Fibroblast of skin of right quadriceps (primary cell): ENCODE measurements at regions not wholly inside any gene's neighbourhood (a gene's known extent, or its start where the extent isn't known, plus 50 kb on each side); places are given as distances from the start of the nearest gene placed in this dataset.
"Not testable (repeated sequence)": the region's sequence is repeated elsewhere in the genome, so short reads cannot be mapped to it uniquely, and the experiment has no call there.

ENCODE experiments used
- DNase-seq: peaks from one replicate; pipeline ENCODE4 v3.0.0-alpha.2; 2013

- DNase-seq = no peak
Observed at GRCh38 chr10:38209332-38209731, 115.2 kb downstream of the ZNF37A start.

DNA sequence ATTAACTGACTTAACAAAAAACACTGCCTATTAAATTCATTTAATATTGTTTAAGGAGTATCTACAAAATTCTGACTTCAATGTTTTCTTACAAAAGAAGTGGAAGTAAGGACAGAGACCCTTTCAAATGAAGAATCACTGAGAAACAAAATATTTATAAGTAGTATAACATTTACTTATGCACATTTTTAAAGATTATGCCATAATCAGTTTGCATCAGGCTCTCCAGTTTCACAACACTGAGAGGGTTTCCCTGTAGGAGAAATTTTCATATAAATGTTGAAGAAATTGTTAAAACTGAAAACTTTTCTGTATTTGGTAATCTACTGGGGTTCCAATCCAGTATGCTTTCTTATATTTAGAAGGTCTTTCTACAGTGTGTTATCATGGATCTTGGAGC is 115.6 kb downstream of the ZNF37A start:
- DNase-seq = not testable (repeated sequence)

DNA sequence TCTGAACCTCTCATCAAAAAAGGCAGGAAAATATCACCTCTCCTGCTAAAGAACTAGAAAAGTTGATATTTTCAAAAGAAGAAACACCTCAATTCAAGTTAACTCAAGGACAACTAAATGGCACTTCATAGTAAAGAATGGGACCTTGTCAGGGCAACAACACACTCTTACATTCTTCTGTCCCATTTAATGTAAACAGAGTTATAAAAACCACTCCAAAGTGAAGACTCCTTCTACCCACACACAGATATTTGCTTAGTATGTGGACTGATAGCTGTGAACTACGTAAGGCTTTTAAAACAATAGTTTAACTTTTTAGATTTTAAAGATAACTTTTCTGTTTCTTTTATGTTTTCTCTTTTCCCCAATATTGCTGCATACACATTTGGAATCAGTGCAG is 118.3 kb downstream of the ZNF37A start:
- DNase-seq = no peak

DNA sequence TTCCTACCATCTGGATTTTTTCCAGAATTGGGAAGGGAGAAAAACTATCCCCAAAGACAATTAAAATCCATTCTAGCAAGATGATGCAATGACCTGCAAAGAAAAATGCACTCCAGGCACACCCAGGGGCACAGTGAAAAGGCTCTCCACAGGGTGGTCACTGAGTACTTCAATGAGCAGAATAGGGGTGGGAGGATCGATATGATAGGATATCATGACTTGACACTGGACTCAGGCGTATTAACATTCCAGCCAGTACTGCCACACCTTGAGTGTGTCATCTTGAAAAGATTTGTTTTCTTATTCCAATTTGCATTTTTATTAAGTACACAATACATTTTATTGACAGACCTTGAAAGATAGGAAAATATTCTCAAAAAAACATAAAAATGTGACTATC is 132.2 kb downstream of the ZNF37A start:
- no peak for DNase-seq

DNA sequence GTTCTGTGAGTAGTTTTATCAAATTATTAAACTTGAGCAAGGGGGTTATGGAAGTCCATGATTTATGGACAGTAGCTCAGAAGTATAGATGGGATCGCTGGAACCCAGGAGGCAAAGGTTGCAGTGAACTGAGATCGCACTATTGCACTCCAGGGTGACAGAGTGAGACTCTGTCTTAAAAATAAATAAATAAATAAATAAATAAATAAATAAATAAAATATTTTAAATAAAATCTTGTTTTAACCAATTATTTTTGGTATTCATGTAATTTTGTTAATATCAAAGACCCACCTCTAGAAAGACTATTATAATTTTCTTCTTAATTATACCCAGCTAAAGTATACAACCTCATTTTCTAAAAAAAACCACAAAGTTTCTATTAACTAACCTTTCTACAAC is 134.3 kb downstream of the ZNF37A start:
- DNase-seq = no peak

DNA sequence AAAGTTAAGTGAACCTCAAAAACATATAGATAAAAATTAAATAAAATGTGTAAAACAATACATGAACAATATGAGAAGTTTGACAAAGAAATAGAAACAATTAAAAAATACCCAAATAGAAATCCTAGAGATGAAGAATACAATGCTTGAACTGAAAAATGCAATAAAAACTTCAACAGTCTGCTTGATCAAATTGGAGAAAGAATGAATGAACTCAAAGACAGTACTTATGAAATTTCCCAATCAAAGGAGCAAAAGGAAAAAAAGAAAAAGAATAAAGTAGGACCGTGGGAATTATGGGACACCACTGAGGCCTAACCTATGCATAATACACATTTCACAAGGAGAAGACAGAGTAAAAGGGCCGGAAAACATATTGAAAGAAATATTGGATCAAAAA is 144.3 kb downstream of the ZNF37A start:
- not testable (repeated sequence) for DNase-seq

GRCh38 chr10:38242061-38242649 is 148.0 kb downstream of the ZNF37A start:
- DNase-seq = peak; percentile 0

DNA sequence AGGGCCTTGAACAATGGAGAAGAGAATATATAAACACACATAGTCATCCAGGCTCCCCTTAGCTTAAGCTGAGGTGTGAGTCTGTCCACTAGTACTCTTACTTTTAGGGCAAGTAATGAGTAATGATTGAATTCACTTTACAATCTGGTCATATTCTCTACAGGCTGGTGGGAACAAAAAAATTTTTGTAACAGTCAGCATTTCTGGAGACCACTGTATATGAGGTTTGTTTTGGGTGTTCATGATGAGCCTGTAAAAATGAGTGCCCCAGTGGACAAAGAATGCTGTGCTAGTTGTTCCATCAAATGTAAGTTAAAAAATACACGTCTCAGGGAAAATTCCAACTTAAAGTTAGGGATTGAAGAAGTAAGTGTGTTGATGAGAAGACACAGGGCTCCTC is 154.0 kb downstream of the ZNF37A start:
- DNase-seq = not testable (repeated sequence)

- DNase-seq = not testable (repeated sequence)
Observed at GRCh38 chr10:38252551-38252950, 158.4 kb downstream of the ZNF37A start.

DNA sequence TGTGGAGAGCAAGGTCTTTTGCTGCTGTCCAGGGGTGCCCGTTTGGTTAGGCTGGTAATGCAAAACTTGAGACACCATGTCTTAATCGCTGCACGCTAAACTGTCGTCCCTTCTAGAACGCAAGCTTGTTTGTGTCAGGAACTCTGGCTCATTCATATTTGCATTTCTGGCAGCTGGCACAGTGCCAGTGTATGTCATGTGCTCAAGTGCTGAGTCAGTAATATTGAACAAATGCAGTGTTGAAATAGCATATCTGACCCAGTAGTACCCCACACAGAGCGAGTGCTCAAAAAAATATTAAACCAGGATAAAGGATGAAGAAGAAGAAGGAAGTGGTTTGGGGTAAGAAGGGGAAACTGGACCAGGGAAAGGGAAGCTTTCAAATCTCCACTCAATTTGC is 173.4 kb downstream of the ZNF37A start:
- not testable (repeated sequence) for DNase-seq

DNA sequence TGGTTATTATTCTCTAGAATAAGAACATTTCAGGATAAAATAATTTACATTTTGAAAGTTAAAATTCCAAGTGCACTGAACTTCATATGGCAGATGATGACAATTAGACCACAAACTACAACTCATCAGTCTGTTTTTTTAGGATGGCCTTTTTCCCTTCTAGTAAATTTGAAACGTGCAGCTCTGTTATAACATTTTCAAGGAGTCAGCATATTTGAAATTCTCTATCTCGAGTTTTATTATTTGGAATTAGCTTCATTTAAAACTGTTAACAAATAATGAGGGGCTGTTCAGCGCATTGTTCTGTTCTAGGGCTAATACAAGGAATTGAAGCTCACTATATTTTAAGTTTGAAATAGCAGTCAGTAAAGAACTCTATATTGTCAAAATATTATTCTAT is 176.9 kb downstream of the ZNF37A start:
- not testable (repeated sequence) for DNase-seq

DNA sequence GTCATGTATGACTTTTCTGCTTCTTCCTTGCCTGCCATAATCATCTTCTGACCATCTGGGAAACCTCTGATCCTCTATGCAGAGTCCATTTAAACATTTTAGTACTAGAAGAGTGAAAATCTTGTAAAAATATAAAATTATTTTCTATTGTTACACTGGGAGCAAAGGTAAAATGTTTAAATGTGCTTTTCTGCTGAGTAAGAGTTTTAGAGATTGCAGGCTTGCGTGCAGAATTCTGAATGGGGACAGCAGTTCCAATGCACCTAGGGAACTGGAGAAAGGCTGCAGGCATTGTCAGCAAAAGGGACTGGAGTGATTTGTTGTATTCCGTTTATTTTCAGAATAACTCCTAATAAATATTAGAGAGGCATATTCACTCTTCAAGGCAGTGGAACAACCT is 180.7 kb downstream of the ZNF37A start:
- DNase-seq = not testable (repeated sequence)

DNA sequence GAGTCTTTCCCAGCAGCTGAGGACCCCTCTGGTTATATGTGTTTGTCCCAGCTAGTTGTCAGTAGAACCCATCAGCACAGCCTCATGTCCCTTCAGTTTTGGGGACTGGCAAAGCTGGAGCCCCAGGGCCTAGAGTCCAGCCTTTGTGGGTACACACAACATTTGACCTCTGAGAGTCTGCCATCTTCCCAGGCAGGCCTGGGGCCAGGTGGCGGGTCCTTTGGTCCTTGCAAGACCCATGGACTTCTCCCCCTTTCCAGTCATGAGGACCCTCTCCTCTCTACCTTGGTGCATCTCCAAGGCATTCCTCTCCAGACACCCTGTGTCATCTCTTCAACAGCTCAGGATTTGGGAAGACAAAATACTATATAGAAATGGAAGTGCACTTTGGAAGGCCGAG is 198.4 kb downstream of the ZNF37A start:
- not testable (repeated sequence) for DNase-seq

GRCh38 chr10:38310111-38310510 is 216.0 kb downstream of the ZNF37A start:
- not testable (repeated sequence) for DNase-seq

GRCh38 chr10:38315090-38315805 is 221.1 kb downstream of the ZNF37A start:
- not testable (repeated sequence) for DNase-seq

DNA sequence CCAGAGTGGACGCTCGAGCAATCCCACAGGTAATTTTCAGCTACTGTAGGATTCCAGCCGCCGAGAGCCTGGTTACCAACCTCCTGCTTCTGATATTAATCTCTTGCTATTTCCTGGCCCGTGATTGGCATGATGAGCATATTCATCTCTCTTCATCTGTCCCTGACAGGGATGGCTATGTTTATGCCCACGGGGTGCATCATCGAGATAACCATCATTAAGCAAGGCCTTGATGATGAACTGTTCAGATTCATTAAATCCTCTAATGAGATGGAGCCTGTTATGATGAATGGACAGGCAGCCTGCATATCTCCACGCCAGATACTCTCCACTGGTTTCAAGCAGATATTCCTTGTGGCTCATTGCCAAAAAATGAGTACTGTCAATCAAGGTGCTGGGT is 227.3 kb downstream of the ZNF37A start:
- DNase-seq = not testable (repeated sequence)

DNA sequence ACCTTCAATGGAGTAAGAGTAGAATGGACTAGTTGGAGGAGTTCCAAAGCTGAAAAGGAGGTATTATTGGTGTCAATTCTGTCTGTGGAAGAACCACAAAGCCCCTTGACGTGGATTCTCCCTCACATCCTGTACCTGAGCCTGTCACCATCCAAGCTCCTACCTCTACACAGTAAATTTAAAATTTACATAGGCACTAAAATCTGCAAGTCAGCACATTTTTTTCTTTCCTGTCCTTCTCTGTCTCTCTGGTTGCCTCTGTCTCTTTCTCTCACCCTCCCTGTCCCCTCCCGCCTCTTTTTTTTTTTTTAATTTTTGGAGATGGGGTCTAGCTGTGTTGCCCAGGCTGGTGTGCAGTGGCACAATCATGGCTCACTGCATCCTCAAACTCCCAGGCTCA is 236.2 kb downstream of the ZNF37A start:
- not testable (repeated sequence) for DNase-seq

DNA sequence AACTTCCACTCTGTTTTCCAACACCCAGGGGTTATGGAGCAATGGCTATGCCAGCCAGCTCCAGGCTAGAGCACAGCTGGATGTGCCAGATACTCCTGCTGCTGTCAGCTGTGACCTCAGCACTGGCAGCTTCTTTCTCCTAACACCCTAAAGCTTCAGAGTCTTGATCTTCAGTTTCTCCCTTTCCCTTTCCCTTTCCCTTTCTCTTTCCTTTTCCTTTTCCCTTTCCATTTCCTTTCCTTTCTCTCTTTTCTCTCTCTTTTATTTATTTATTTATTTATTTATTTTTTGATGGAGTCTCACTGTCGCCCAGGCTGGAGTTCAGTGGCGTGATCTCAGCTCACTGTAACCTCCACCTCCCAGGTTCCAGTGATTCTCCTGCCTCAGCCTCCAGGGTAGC is 237.0 kb downstream of the ZNF37A start:
- DNase-seq = not testable (repeated sequence)

- DNase-seq = not testable (repeated sequence)
Observed at GRCh38 chr10:38333699-38334098, 239.6 kb downstream of the ZNF37A start.

DNA sequence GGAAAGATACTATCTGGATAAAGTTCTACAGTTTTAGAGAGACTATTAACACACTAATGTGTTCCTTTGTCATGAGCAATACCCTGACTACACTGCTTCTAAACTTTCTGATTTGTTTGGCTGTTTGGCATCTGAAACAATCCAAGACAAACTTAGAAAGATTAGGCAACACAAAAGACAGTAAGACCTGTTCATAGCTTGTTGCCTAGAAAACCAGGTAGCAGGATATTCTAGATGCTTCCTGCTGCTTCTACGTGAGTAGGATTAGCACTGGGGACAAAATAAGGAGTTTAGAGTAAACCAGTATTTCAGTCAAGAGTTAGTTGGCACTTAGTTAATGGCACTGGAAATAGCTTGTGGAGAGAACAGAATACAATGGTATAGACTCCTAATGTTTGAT is 256.5 kb downstream of the ZNF37A start:
- DNase-seq = not testable (repeated sequence)

- not testable (repeated sequence) for DNase-seq
Observed at GRCh38 chr10:38354410-38354809, 260.3 kb downstream of the ZNF37A start.

- peak; percentile 48 for DNase-seq
Observed at GRCh38 chr10:38355911-38356526, 261.9 kb downstream of the ZNF37A start.

- not testable (repeated sequence) for DNase-seq
Observed at GRCh38 chr10:38356527-38356926, 262.4 kb downstream of the ZNF37A start.

GRCh38 chr10:38362514-38362913 is 268.4 kb downstream of the ZNF37A start:
- not testable (repeated sequence) for DNase-seq
